ENCODE measurements at regions not wholly inside any gene's neighbourhood (a gene's known extent, or its start where the extent isn't known, plus 50 kb on each side); places are given as distances from the start of the nearest gene placed in this dataset.

DNA sequence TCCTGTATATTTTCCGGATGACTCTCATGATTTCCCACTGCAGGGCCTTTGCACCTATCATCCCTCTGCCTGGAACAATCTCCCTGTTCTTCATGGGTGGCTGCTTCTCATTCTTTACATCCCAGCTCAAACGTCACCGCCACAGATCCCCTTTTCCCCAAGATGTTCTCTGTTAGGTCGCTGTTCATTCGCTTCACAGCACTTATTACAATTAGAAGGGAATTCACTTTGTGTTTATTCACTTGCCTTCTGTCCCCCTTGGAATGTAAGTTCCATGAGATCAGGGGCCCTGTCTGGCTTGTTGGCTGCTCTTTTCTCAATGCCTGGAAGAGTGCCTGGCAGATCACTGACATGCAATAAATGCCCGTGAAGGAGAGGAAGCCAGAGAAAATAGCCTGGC lies 106.7 kb downstream of the FOXI3 start:
- TF ChIP-seq CTCF (IDR thresholded peaks at IDR 0.05), result no peak
- no peak for TF ChIP-seq POLR2A (IDR thresholded peaks at IDR 0.05)

All from adrenal gland (tissue), 5 donors.